Esophagus squamous epithelium (tissue), 4 donors: ENCODE measurements at regions not wholly inside any gene's neighbourhood (a gene's known extent, or its start where the extent isn't known, plus 50 kb on each side); places are given as distances from the start of the nearest gene placed in this dataset.

Experiments used
- POLR2A ChIP-seq, 4 donors: fragments of 450-650 bp; IDR thresholded peaks; one replicate each; pipeline ENCODE4 v1.6.1; 2017; ENCODE audit warnings: antibody characterized with exemption in 4 of 4, mild to moderate bottlenecking in 4 of 4, moderate library complexity in 3 of 4
- TF ChIP-seq, protein P1 (sequence below), 6 experiments: fragments of 450-650 bp in 4 of 6; fragments of 200-600 bp in 2 of 6; sonication (generic) in 2 of 6; IDR thresholded peaks; one replicate each; pipeline ENCODE4 v1.5.1; 2016 to 2019; ENCODE audit warnings: antibody characterized with exemption in 6 of 6, mild to moderate bottlenecking in 4 of 6, moderate library complexity in 4 of 6

GRCh38 chr2:133951209-133951608 lies 302.7 kb upstream of the MGAT5 start:
- TF ChIP-seq, protein P1, sequence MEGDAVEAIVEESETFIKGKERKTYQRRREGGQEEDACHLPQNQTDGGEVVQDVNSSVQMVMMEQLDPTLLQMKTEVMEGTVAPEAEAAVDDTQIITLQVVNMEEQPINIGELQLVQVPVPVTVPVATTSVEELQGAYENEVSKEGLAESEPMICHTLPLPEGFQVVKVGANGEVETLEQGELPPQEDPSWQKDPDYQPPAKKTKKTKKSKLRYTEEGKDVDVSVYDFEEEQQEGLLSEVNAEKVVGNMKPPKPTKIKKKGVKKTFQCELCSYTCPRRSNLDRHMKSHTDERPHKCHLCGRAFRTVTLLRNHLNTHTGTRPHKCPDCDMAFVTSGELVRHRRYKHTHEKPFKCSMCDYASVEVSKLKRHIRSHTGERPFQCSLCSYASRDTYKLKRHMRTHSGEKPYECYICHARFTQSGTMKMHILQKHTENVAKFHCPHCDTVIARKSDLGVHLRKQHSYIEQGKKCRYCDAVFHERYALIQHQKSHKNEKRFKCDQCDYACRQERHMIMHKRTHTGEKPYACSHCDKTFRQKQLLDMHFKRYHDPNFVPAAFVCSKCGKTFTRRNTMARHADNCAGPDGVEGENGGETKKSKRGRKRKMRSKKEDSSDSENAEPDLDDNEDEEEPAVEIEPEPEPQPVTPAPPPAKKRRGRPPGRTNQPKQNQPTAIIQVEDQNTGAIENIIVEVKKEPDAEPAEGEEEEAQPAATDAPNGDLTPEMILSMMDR (IDR thresholded peaks at IDR 0.05) = no peak
- TF ChIP-seq POLR2A (IDR thresholded peaks at IDR 0.05) = no peak
